ENCODE measurements at regions not wholly inside any gene's neighbourhood (a gene's known extent, or its start where the extent isn't known, plus 50 kb on each side); places are given as distances from the start of the nearest gene placed in this dataset.
A peak's percentile ranks its signal among the peaks of the same experiment; 100 is the strongest.
"Not testable (repeated sequence)": the region's sequence is repeated elsewhere in the genome, so short reads cannot be mapped to it uniquely, and the experiment has no call there.

- intact Hi-C loops (cut with DNase I), result no loop called here
- Histone ChIP-seq H3K27me3 (no peaks in the 10 kb centered on the region), H3K27ac (no peak overlapping the region), H3K9me3 (no peaks in the 10 kb centered on the region), H3K36me3 (no peaks in the 10 kb centered on the region), H3K4me1 (no peaks in the 10 kb centered on the region), H3K4me3 (no peak overlapping the region)
- 77% methylated on average over 5 of the region's 5 CpGs for WGBS (ENCODE audit: insufficient coverage, low coverage, low lambda C conversion rate, missing lambda C conversion rate)
- no peak for DNase-seq
- no peak for ATAC-seq
- TF ChIP-seq POLR2A (IDR thresholded peaks at IDR 0.05) (no peak), CTCF (IDR thresholded peaks at IDR 0.05) (no peak)
Observed at GRCh38 chr10:33478089-33478674, 143.7 kb upstream of the NRP1 start.

- intact Hi-C loops (cut with DNase I), result no loop called here
- no peaks in the 10 kb centered on the region for H3K27me3 ChIP-seq
- no peaks in the 10 kb centered on the region for H3K9me3 ChIP-seq
- 50% methylated on average over 7 of the region's 7 CpGs for WGBS (ENCODE audit: insufficient coverage, low coverage, low lambda C conversion rate, missing lambda C conversion rate)
- peak overlapping the region in 2 of 3 donors; percentile 2 to 9 for H3K4me3 ChIP-seq
- DNase-seq (no peak), ATAC-seq (peak in 3 of 4 donors; percentile 23 to 70 (median 54))
- H3K36me3 ChIP-seq, result no peaks in the 10 kb centered on the region
- TF ChIP-seq POLR2A (IDR thresholded peaks at IDR 0.05) (no peak), CTCF (IDR thresholded peaks at IDR 0.05) (no peak)
- H3K27ac ChIP-seq, result peak overlapping the region; percentile 16 to 44 (median 30)
- no peaks in the 10 kb centered on the region for H3K4me1 ChIP-seq
Observed at GRCh38 chr10:33477291-33478088, 143.0 kb upstream of the NRP1 start.

GRCh38 chr10:33476757-33477273 is 142.3 kb upstream of the NRP1 start:
- no peaks in the 10 kb centered on the region for H3K4me1 ChIP-seq
- WGBS (ENCODE audit: insufficient coverage, low coverage, low lambda C conversion rate, missing lambda C conversion rate), result 66% methylated on average over 8 of the region's 13 CpGs
- no peaks in the 10 kb centered on the region for H3K9me3 ChIP-seq
- peak overlapping the region in 2 of 3 donors; percentile 2 to 9 for H3K4me3 ChIP-seq
- DNase-seq, result peak in 1 of 3 donors; percentile 63
- intact Hi-C loops (cut with DNase I), result no loop called here
- H3K27ac ChIP-seq, result peak overlapping the region; percentile 16 to 44 (median 30)
- H3K27me3 ChIP-seq, result no peaks in the 10 kb centered on the region
- peak; percentile 79 to 93 (median 86) for ATAC-seq
- TF ChIP-seq CTCF (IDR thresholded peaks at IDR 0.05) (no peak), POLR2A (IDR thresholded peaks at IDR 0.05) (no peak)
- no peaks in the 10 kb centered on the region for H3K36me3 ChIP-seq

GRCh38 chr10:33473688-33474087 is 139.2 kb upstream of the NRP1 start:
- no peak for TF ChIP-seq CTCF (IDR thresholded peaks at IDR 0.05)
- TF ChIP-seq POLR2A (IDR thresholded peaks at IDR 0.05), result no peak
- Histone ChIP-seq H3K4me1 (no peaks in the 10 kb centered on the region), H3K9me3 (no peaks in the 10 kb centered on the region), H3K27me3 (no peaks in the 10 kb centered on the region), H3K36me3 (no peaks in the 10 kb centered on the region), H3K27ac (no peak overlapping the region), H3K4me3 (no peak overlapping the region)
- 60% methylated on average over 3 of the region's 3 CpGs for WGBS (ENCODE audit: insufficient coverage, low coverage, low lambda C conversion rate, missing lambda C conversion rate)
- no peak for DNase-seq
- no peak for ATAC-seq
- intact Hi-C loops (cut with DNase I), result no loop called here

- H3K36me3 ChIP-seq; DNase-seq; H3K9me3 ChIP-seq; H3K4me3 ChIP-seq; ATAC-seq; H3K27me3 ChIP-seq; H3K27ac ChIP-seq; intact Hi-C loops (cut with DNase I); H3K4me1 ChIP-seq: not testable (repeated sequence)
- WGBS (ENCODE audit: insufficient coverage, low coverage, low lambda C conversion rate, missing lambda C conversion rate), result 95% methylated on average over 10 of the region's 28 CpGs
Observed at GRCh38 chr10:33468006-33468405, 133.5 kb upstream of the NRP1 start.

All from right lobe of liver (tissue), 6 donors.